Kidney (tissue), 13 donors: ENCODE measurements at regions not wholly inside any gene's neighbourhood (a gene's known extent, or its start where the extent isn't known, plus 50 kb on each side); places are given as distances from the start of the nearest gene placed in this dataset.
"Not testable (repeated sequence)": the region's sequence is repeated elsewhere in the genome, so short reads cannot be mapped to it uniquely, and the experiment has no call there.

Experiments used
- DNase-seq, 5 donors: peaks; one replicate each; pipeline ENCODE4 v3.0.0-alpha.2; 2013 to 2020
- FAIRE-seq: peaks from 2 replicates; lab custom pipeline; 2012; peaks lifted over from hg19 to GRCh38; lab: Jason Lieb, UNC
- H3K27ac ChIP-seq, 2 donors: one replicate each; pipeline ENCODE4 v1.7.0; 2013; ENCODE audit warnings: low read depth in 2 of 2, low read length in 2 of 2, inconsistent platforms in 1 of 2
- H3K27me3 ChIP-seq: one replicate; pipeline ENCODE4 v1.7.1; 2013; ENCODE audit warnings: low read length, inconsistent platforms; ENCODE audit not compliant: control insufficient read depth, insufficient read depth
- H3K36me3 ChIP-seq, 3 donors: one replicate each; pipeline versions ENCODE4 v1.7.0 to v1.7.1; 2013; ENCODE audit warnings: low read length in 3 of 3, control low read depth in 1 of 3, inconsistent platforms in 1 of 3; ENCODE audit not compliant: insufficient read depth in 3 of 3, control insufficient read depth in 2 of 3
- H3K4me1 ChIP-seq, 3 donors: one replicate each; pipeline versions ENCODE4 v1.7.0 to v1.7.1; 2013; ENCODE audit warnings: low read length in 3 of 3, inconsistent platforms in 1 of 3, low read depth in 1 of 3; ENCODE audit not compliant: control insufficient read depth in 2 of 3, insufficient read depth in 2 of 3
- H3K4me3 ChIP-seq, 3 donors: one replicate each; pipeline versions ENCODE4 v1.7.0 to v1.8.1; 2013; ENCODE audit warnings: low read length in 3 of 3, control low read depth in 1 of 3, inconsistent platforms in 1 of 3
- H3K9ac ChIP-seq, 3 donors: one replicate each; pipeline versions ENCODE4 v1.7.0 to v1.7.1; 2013; ENCODE audit warnings: low read length in 3 of 3, control low read depth in 1 of 3, inconsistent platforms in 1 of 3
- H3K9me3 ChIP-seq, 3 donors: one replicate each; pipeline versions ENCODE4 v1.7.0 to v1.7.1; 2013; ENCODE audit warnings: low read length in 3 of 3, control low read depth in 1 of 3, inconsistent platforms in 1 of 3; ENCODE audit not compliant: control insufficient read depth in 2 of 3, insufficient read depth in 1 of 3
- CTCF ChIP-seq: IDR thresholded peaks from 3 replicates; pipeline ENCODE4 v1.5.1; 2012; ENCODE audit warnings: mild to moderate bottlenecking, moderate library complexity, borderline replicate concordance; ENCODE audit not compliant: insufficient read depth; ENCODE audit errors: extremely low read depth
- intact Hi-C: fragments of 100-400 bp; cut with DNase I; formaldehyde crosslinking; loops from one replicate; pipeline ENCODE4 v1.11.1; 2022
- donor health status: control.
- donor health status: control.
- donor health status: control.
- donor health status: control.
- donor health status: control.
- donor health status: DM: yes; HTN: yes; CAD: no.
- donor health status: Normal renal cell carcinoma (clear cell type).

- no peak overlapping the region for H3K9ac ChIP-seq
- no peak overlapping the region for H3K27ac ChIP-seq
- DNase-seq (no peak), FAIRE-seq (no peak)
- H3K4me1 ChIP-seq = no peaks in the 10 kb centered on the region
- H3K36me3 ChIP-seq = no peaks in the 10 kb centered on the region
- no peaks in the 10 kb centered on the region for H3K9me3 ChIP-seq
- no peak overlapping the region for H3K4me3 ChIP-seq
- H3K27me3 ChIP-seq = no peaks in the 10 kb centered on the region
- intact Hi-C loops = no loop called here
- no peak for TF ChIP-seq CTCF
Observed at GRCh38 chr6:159395609-159396008, 226.4 kb downstream of the FNDC1 start.

- H3K9me3 ChIP-seq, FAIRE-seq: not testable (repeated sequence)
Observed at GRCh38 chr6:159392695-159393094, 223.5 kb downstream of the FNDC1 start.

GRCh38 chr6:159390381-159390780 is 221.2 kb downstream of the FNDC1 start:
- Histone ChIP-seq H3K9me3 (no peaks in the 10 kb centered on the region), H3K27ac (no peak overlapping the region), H3K4me1 (no peaks in the 10 kb centered on the region), H3K9ac (no peak overlapping the region), H3K4me3 (no peak overlapping the region), H3K36me3 (no peaks in the 10 kb centered on the region), H3K27me3 (no peaks in the 10 kb centered on the region)
- intact Hi-C loops = no loop called here
- no peak for TF ChIP-seq CTCF
- FAIRE-seq (no peak), DNase-seq (no peak)

More at GRCh38 chr6:159392695-159393094, 223.5 kb downstream of the FNDC1 start:
- H3K27me3 ChIP-seq, H3K4me3 ChIP-seq, H3K4me1 ChIP-seq, H3K27ac ChIP-seq, H3K36me3 ChIP-seq, intact Hi-C loops, DNase-seq, H3K9ac ChIP-seq: not testable (repeated sequence)

GRCh38 chr6:159389695-159390094 is 220.5 kb downstream of the FNDC1 start:
- Histone ChIP-seq H3K36me3 (no peaks in the 10 kb centered on the region), H3K4me1 (no peaks in the 10 kb centered on the region), H3K27me3 (no peaks in the 10 kb centered on the region), H3K9me3 (no peaks in the 10 kb centered on the region), H3K9ac (no peak overlapping the region), H3K4me3 (no peak overlapping the region), H3K27ac (no peak overlapping the region)
- no peak for TF ChIP-seq CTCF
- intact Hi-C loops = no loop called here
- FAIRE-seq (no peak), DNase-seq (no peak)
